Stimulated activated effector memory CD8-positive, alpha-beta T cell treated with anti-CD3 and anti-CD28 coated beads, Interleukin-12 subunit alpha, Interleukin-12 subunit beta, amount 100 ng/mL, for 72 hours (primary cell): ENCODE measurements at regions not wholly inside any gene's neighbourhood (a gene's known extent, or its start where the extent isn't known, plus 50 kb on each side); places are given as distances from the start of the nearest gene placed in this dataset.
"Not testable (repeated sequence)": the region's sequence is repeated elsewhere in the genome, so short reads cannot be mapped to it uniquely, and the experiment has no call there.

Experiments
- ATAC-seq: fragments of 150-1000 bp; cut with Tn5 transposase; 2 replicates; pipeline ENCODE4 v1.10.0; 2021
- DNase-seq, 2 donors: peaks; one replicate each; pipeline ENCODE4 v3.0.0; 2021 to 2022; ENCODE audit warnings: low spot score in 2 of 2
- H3K27ac Mint-ChIP-seq: one replicate; pipeline ENCODE4 v1.8.0; 2022; ENCODE audit warnings: mild to moderate bottlenecking, mixed read lengths
- H3K36me3 Mint-ChIP-seq: one replicate; pipeline ENCODE4 v1.8.0; 2022; ENCODE audit warnings: mild to moderate bottlenecking, mixed read lengths
- H3K4me1 Mint-ChIP-seq: one replicate; pipeline ENCODE4 v1.8.0; 2022; ENCODE audit warnings: mixed read lengths
- H3K4me3 Mint-ChIP-seq: one replicate; pipeline ENCODE4 v1.8.0; 2022; ENCODE audit warnings: mild to moderate bottlenecking, mixed read lengths
- H3K9me3 Mint-ChIP-seq: one replicate; pipeline ENCODE4 v1.8.0; 2022; ENCODE audit warnings: mixed read lengths

- H3K4me1 Mint-ChIP-seq, result no peaks in the 10 kb centered on the region
- no peaks in the 10 kb centered on the region for H3K36me3 Mint-ChIP-seq
- no peak for ATAC-seq
- no peak overlapping the region for H3K27ac Mint-ChIP-seq
- no peak overlapping the region for H3K4me3 Mint-ChIP-seq
- no peaks in the 10 kb centered on the region for H3K9me3 Mint-ChIP-seq
- no peak for DNase-seq
Observed at GRCh38 chr11:27230192-27230572, 132.8 kb downstream of the CCDC34 start.

GRCh38 chr11:27229511-27230191 lies 133.4 kb downstream of the CCDC34 start:
- ATAC-seq (no peak), DNase-seq (no peak)
- no peak overlapping the region for H3K27ac Mint-ChIP-seq

GRCh38 chr11:27228906-27229290 lies 134.1 kb downstream of the CCDC34 start:
- DNase-seq, result no peak
- H3K4me1 Mint-ChIP-seq, result no peaks in the 10 kb centered on the region
- no peak overlapping the region for H3K27ac Mint-ChIP-seq
- no peaks in the 10 kb centered on the region for H3K9me3 Mint-ChIP-seq
- no peak overlapping the region for H3K4me3 Mint-ChIP-seq
- ATAC-seq, result no peak
- H3K36me3 Mint-ChIP-seq, result no peaks in the 10 kb centered on the region

More at GRCh38 chr11:27229511-27230191, 133.4 kb downstream of the CCDC34 start:
- Mint-ChIP-seq H3K4me3 (no peak overlapping the region), H3K9me3 (no peaks in the 10 kb centered on the region), H3K4me1 (no peaks in the 10 kb centered on the region), H3K36me3 (no peaks in the 10 kb centered on the region)

- Mint-ChIP-seq H3K9me3 (no peaks in the 10 kb centered on the region), H3K27ac (no peak overlapping the region), H3K36me3 (no peaks in the 10 kb centered on the region), H3K4me1 (no peaks in the 10 kb centered on the region), H3K4me3 (no peak overlapping the region)
- DNase-seq, result no peak
- no peak for ATAC-seq
Observed at GRCh38 chr11:27228232-27228905, 134.6 kb downstream of the CCDC34 start.

GRCh38 chr11:27227736-27228135 lies 135.3 kb downstream of the CCDC34 start:
- no peak overlapping the region for H3K4me3 Mint-ChIP-seq
- no peak for DNase-seq
- no peak overlapping the region for H3K27ac Mint-ChIP-seq
- H3K4me1 Mint-ChIP-seq, result no peaks in the 10 kb centered on the region
- H3K9me3 Mint-ChIP-seq, result no peaks in the 10 kb centered on the region
- ATAC-seq, result no peak
- no peaks in the 10 kb centered on the region for H3K36me3 Mint-ChIP-seq

- not testable (repeated sequence) for H3K9me3 Mint-ChIP-seq, DNase-seq, H3K27ac Mint-ChIP-seq, ATAC-seq, H3K4me1 Mint-ChIP-seq, H3K4me3 Mint-ChIP-seq, H3K36me3 Mint-ChIP-seq
Observed at GRCh38 chr11:27219487-27220039, 143.5 kb downstream of the CCDC34 start.

- Mint-ChIP-seq H3K9me3 (no peaks in the 10 kb centered on the region), H3K4me3 (no peak overlapping the region), H3K4me1 (no peaks in the 10 kb centered on the region), H3K36me3 (no peaks in the 10 kb centered on the region), H3K27ac (no peak overlapping the region)
- DNase-seq (no peak), ATAC-seq (no peak)
Observed at GRCh38 chr11:27218421-27219038, 144.5 kb downstream of the CCDC34 start.

- ATAC-seq, result no peak
- Mint-ChIP-seq H3K27ac (no peak overlapping the region), H3K36me3 (no peaks in the 10 kb centered on the region), H3K4me1 (no peaks in the 10 kb centered on the region), H3K4me3 (no peak overlapping the region), H3K9me3 (no peaks in the 10 kb centered on the region)
- no peak for DNase-seq
Observed at GRCh38 chr11:27217948-27218420, 145.0 kb downstream of the CCDC34 start.

- DNase-seq (no peak), ATAC-seq (no peak)
- H3K27ac Mint-ChIP-seq, result no peak overlapping the region
- H3K4me1 Mint-ChIP-seq, result no peaks in the 10 kb centered on the region
- H3K9me3 Mint-ChIP-seq, result no peaks in the 10 kb centered on the region
- H3K4me3 Mint-ChIP-seq, result no peak overlapping the region
- H3K36me3 Mint-ChIP-seq, result no peaks in the 10 kb centered on the region
Observed at GRCh38 chr11:27217496-27217895, 145.5 kb downstream of the CCDC34 start.

GRCh38 chr11:27216270-27217149 lies 146.5 kb downstream of the CCDC34 start:
- no peak overlapping the region for H3K4me3 Mint-ChIP-seq
- no peaks in the 10 kb centered on the region for H3K4me1 Mint-ChIP-seq
- no peaks in the 10 kb centered on the region for H3K36me3 Mint-ChIP-seq
- ATAC-seq (no peak), DNase-seq (no peak)
- no peak overlapping the region for H3K27ac Mint-ChIP-seq
- H3K9me3 Mint-ChIP-seq, result no peaks in the 10 kb centered on the region

GRCh38 chr11:27215471-27216269 lies 147.3 kb downstream of the CCDC34 start:
- Mint-ChIP-seq H3K27ac (no peak overlapping the region), H3K4me1 (no peaks in the 10 kb centered on the region), H3K36me3 (no peaks in the 10 kb centered on the region), H3K4me3 (no peak overlapping the region), H3K9me3 (no peaks in the 10 kb centered on the region)
- ATAC-seq (no peak), DNase-seq (no peak)

- H3K9me3 Mint-ChIP-seq, result no peaks in the 10 kb centered on the region
- H3K4me3 Mint-ChIP-seq, result no peak overlapping the region
- no peaks in the 10 kb centered on the region for H3K36me3 Mint-ChIP-seq
- H3K4me1 Mint-ChIP-seq, result no peaks in the 10 kb centered on the region
- no peak for ATAC-seq
- DNase-seq, result no peak
- no peak overlapping the region for H3K27ac Mint-ChIP-seq
Observed at GRCh38 chr11:27214713-27215112, 148.3 kb downstream of the CCDC34 start.

GRCh38 chr11:27213232-27213660 lies 149.8 kb downstream of the CCDC34 start:
- Mint-ChIP-seq H3K9me3 (no peaks in the 10 kb centered on the region), H3K27ac (no peak overlapping the region), H3K36me3 (no peaks in the 10 kb centered on the region), H3K4me1 (no peaks in the 10 kb centered on the region), H3K4me3 (no peak overlapping the region)
- DNase-seq (no peak), ATAC-seq (no peak)

- Mint-ChIP-seq H3K27ac (no peak overlapping the region), H3K9me3 (no peaks in the 10 kb centered on the region), H3K36me3 (no peaks in the 10 kb centered on the region), H3K4me3 (no peak overlapping the region), H3K4me1 (no peaks in the 10 kb centered on the region)
- DNase-seq (no peak), ATAC-seq (no peak)
Observed at GRCh38 chr11:27212248-27212780, 150.7 kb downstream of the CCDC34 start.
